CD4-positive, alpha-beta T cell treated with Interleukin-6 for 4 hours (primary cell): ENCODE measurements at regions not wholly inside any gene's neighbourhood (a gene's known extent, or its start where the extent isn't known, plus 50 kb on each side); places are given as distances from the start of the nearest gene placed in this dataset.

Experiments
- DNase-seq: peaks from one replicate; pipeline ENCODE4 v3.0.0-alpha.2; 2020; ENCODE audit warnings: mixed read lengths

- no peak for DNase-seq
Measured at GRCh38 chr1:201612645-201613044, 73.7 kb downstream of the NAV1 start.

DNA sequence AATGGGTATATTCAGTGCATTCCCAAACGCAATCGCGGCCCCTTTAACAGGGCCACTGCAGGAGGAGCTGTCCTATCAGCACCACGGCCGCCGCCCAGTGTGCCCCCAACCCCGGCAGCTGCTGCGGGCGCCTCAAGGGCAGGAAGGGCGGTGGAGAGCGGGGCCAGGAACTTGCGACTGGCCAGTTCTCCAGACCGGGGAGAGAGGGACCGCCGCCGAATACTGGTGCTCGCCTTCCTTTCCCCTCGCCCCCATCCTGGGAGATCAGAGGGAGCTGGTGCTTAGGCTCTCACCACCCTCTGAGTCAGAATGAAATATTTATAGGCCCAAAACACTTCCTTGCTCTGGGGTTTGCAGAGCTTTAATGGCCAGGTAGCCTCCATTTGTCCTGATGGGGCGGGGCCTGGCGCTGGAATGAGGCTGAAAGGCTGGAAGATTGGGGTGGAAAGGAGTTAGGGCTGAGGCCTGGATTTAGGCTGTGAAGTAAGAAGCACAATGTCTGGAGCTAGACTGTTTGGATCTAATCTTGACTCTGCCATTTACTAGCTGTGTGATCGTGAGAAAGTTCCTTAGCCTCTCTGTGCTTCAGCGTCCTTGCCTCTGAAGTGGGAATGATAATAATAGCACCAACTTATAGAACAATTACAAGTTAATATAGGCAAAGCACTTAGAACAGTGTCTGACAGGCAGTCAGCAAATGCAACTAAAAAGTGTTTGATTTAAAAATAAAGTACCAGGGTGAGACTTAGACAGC lies 75.5 kb downstream of the NAV1 start:
- DNase-seq: no peak

DNA sequence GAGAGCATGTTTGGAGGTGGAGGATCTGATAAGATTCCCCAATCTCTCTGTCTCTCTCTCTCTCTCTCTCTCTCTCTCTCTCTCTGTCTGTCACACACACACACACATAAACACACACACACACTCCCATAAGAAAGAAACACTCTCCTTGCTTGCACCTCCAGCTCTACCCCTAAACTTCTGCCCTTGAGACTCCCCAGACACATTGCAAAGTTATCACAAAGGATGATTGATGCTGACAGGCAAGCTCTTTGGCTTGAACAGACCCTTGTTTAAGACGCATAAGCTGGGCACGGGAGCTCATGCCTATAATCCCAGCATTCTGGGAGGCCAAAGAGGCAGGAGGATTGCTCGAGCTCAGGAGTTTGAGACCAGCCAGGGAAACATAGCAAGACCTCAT lies 78.2 kb downstream of the NAV1 start:
- no peak for DNase-seq

GRCh38 chr1:201618389-201618788 lies 79.5 kb downstream of the NAV1 start:
- no peak for DNase-seq

DNA sequence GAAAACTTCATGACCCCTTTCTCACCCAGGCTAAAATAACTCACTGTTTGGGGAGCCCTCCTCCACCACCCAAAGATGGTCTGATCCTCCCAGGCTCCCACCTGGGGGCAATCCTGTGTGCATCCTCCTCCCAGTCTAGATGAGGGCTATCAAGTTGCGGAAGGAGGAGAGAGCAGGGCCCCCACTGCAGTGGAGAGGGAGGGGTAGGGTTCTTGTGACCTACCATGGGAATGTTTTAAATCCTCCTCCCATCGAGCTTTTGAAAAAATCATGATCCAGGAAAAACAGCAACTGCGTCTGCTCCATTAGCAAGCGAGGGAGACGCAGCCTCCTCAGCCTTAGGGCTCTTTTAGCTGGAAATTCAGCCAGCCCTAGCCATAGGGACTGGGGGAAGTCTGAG lies 80.0 kb downstream of the NAV1 start:
- no peak for DNase-seq

DNA sequence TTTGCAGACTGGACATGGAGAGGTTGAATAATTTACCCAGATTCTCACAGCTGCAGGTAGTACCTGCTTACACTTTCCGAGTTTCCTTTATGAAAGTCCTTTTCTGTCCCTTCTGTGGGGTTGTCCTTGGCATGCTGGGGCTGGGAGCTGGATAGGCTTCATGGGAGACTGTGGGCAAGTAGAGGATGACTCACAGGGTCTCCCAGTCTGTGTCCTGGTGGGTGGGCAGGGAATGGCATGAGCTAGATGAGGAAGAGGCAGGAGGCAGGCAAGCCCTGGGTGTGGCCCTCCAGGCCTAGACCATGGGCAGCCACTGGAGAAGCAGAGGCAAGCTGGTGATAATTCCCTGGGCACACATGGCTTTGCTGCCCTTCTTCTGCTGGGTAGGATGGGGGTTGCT lies 80.6 kb downstream of the NAV1 start:
- DNase-seq: no peak

DNA sequence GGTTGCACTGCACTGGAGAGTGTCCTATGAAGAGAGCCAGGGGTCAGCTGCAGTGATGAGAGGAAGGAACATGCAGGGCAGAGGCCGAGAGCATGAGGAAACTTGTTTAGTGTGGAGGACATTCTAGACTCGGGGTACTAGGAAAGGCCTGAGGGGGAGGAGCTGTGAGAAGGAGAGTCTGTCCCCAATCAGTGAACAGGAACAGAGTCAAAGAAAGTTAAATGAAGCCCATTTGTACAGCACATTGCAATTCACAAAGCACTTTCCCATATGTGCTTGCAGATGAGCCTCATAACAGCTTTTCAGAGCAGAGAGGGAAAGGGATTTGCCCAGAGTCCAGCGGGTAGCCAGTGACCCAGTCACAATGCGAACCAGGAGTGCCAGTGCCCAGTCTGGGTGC lies 83.4 kb downstream of the NAV1 start:
- no peak for DNase-seq

DNA sequence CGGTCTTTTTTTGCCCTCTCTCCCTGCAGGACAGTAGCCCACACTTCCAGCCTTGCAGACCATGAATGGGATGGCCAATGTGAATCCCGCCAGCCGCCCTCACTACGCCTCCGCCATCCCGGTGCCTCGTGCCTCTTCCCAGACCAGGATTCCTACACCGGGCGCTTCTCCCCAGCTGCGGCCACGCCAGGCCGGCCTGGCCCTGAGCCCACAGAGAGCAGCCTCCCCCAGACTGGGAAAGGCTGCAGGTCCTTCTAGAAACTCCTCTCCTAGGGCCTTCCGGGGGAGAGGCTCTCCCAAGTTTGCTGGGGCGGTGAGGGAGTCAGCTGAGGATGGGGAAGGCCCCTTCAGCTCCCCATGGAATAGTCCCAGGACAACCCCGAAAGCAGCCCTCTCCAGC lies 83.9 kb downstream of the NAV1 start:
- no peak for DNase-seq

GRCh38 chr1:201624741-201625225 lies 85.9 kb downstream of the NAV1 start:
- no peak for DNase-seq

GRCh38 chr1:201625226-201625761 lies 86.4 kb downstream of the NAV1 start:
- no peak for DNase-seq

DNA sequence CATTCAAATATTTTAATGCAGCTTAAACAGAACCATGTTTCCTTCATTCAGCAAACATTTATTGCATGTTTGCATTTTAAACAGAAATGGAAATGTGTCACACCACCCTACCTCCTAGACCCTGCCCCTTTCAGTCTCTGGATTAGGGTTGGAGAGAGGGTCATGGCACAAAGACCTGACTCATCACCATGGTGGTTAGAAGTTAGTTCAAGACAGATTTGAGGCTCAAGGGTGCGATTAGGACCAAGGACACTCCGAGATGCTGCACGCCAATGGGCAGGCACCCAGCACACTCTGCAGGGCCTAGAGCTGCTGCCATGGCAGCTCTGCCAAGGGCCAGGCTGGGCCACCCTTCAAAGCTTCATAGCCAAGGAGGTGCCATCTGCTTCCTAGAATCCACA lies 86.9 kb downstream of the NAV1 start:
- DNase-seq: no peak

- DNase-seq: no peak
Measured at GRCh38 chr1:201626629-201627275, 87.8 kb downstream of the NAV1 start.

DNA sequence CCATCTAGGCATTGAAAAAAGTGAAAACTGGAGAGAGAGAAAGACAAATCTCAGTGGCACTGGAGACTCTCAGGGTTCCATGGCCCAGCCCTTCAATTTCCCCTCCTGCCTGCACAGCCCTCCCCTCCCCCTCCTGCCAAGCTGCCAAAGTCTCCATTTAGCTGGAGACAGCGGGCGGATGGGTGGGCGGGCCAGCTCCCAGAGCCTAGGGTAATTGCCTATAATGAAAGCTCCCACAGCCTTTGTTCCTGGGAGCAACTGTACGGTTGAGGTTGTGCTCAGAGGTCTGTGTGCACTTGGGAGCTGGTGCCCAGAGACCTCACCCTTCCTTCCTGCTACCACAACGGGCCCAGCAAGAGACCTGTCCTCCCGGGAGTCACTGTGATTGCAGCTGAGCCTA lies 89.6 kb downstream of the NAV1 start:
- no peak for DNase-seq

DNA sequence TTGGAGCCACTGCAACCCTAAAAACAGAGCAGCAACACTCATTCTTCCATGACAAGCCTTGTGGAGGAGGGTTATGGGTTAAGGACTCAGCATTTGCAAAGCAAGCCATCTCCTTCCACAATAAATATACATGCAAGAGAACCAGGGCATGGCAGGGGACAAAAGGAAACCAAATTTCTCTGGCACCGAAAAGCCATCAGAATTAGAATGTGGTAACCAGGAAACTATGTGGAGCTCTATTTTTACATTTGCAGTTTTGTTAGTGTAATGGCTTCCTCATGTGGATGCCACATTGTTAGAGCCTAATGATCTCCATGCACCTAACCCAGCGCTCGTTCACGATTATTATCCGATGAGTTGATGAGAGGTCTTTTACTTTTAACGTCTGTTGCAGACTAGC lies 91.7 kb downstream of the NAV1 start:
- DNase-seq: no peak

GRCh38 chr1:201631037-201631436 lies 92.1 kb downstream of the NAV1 start:
- no peak for DNase-seq

DNA sequence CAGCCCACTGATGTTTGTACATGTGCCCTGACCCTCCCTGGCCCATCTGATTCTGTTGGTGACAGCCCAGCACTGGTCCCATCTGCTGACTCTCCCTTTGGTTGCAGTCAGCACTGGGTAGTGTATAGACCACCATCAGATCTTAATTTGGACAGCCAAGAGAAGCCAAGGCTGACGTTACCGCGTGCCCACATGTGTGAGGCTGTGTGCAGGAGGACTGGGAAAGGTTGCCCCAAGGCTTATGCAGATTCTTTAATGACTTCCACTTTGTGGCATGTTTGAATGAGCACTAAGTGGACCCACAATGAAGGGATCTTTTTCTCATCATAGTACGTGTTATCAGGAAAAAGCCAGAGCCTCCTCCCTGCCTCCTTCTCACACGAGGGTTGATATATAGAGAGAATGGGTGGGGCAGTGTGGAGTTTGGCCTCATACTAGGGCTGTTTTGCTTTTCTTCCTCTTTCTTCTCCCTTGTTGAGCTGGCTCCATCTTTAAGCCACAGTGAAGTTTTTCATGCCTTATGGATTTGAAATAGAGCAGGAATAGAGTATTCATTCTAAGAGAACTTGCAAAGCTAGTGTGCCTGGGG lies 93.5 kb downstream of the NAV1 start:
- no peak for DNase-seq

DNA sequence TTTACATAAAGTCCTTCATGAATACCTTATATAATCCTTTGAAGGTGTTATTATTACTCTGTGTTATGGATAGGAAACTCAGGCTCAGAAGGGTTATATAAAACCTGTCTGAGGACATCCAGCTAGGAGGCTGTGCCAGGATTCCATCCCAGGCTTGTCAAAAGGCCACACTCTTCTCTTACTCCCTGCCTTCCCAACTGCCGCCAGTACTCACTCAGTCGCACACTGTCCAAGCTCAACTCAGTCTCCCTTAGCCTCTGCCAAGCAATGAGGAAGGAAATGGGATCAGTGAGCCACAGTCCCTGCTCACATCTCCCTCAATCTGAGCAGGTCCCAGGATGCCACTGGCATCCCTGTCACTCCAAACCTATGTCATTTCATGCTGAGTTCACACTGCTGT lies 94.4 kb downstream of the NAV1 start:
- DNase-seq: no peak

DNA sequence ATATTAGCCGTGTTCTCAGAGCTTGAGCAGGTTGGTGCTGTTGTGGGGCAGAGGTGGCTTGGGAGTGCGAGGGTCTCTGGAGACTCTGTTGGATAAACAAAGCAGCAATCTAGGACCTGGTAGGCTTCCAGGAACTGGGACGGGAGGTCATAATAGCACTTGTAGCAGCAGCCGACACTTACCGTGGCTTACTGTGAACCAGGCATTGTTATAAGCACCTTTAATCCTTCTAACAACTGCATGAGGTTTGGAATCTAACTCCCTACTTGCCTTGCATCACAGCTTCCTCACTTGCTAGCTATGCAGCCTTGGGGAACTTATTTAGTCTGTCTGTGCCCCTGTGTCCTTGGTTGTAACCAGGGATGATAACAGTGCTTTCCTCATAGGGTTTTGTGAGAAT lies 94.9 kb downstream of the NAV1 start:
- DNase-seq: no peak

GRCh38 chr1:201634261-201634660 lies 95.3 kb downstream of the NAV1 start:
- DNase-seq: no peak

DNA sequence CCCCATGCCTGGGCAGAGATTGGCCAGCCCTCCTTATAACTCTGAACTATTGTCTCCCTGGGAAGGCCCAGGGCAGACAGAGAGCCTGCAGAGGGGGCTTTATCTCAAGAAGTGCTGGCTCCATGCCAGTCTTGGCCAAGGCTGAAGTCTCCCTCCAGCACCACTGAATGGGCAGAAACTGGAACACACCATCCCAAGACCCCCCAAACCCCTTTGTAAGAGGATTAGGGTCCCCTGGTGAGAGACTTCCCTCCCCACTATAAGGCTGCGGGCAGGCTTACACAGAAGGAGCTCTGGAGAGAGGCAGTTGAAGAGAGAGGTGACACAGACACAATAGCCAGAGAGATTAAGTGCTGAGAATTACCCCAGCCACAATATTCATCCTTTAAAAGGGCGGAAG lies 97.2 kb downstream of the NAV1 start:
- DNase-seq: no peak

DNA sequence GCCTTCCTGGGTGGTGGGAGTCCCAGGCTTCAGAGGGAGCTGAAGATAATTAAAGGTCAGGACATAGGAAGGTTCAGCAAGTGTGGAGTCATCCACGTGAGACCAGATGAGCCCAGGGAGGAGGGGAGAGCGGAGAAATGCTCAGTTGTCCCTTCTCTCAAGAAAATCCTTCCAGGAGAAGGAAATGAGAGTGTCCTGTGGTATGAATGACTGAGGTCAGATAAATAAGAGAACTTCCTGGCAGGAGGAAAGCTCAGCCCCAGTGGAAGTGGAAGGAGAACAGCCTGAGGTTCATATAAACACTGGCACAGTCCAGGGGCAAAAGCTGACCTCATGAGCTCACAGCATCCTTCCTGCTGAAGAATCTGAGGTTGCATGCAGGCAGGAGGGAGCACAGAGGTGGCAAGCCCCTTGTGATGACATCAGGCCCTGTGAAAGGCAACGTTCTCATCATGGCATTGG lies 97.6 kb downstream of the NAV1 start:
- DNase-seq: no peak

DNA sequence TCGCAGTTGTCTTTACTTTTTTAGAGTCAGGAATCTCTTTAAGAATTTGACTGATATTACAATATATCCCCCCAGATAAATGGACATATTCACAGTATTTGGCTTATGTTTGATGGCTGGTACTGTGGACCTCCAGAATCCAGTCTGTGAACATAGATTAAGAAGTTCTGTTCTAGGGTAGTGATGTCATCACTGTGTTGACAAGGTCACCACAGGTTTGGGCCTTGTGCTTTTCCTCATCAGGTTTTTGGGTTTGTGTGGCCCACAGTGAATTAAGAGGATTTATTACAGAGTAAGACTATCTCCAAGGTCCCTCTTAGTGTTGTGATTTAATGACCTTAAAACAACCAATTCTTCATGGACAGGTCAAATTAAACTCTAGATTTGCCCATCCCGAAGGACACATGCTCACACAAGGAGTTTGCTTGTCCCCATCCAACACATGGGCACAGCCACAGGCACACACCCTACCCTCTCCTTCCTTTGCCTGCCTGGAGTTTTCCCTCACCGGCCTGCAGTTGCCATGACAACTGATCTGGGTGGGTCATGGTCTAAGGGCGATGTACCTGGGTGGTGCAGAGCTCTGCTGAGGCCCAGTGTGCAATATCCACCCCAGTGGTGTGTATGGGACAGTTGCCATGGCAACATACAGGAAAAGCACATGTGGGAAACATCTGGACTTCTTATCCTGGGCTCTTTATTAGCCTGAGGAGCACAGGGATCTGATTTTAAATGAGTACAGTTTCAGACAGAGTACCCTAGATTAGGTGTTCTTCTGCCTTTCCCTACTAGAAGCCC lies 98.6 kb downstream of the NAV1 start:
- no peak for DNase-seq

GRCh38 chr1:201639391-201639790 lies 100.5 kb downstream of the NAV1 start:
- DNase-seq: no peak
